ENCODE measurements at regions not wholly inside any gene's neighbourhood (a gene's known extent, or its start where the extent isn't known, plus 50 kb on each side); places are given as distances from the start of the nearest gene placed in this dataset.

- TF ChIP-seq POLR2AphosphoS5 (IDR thresholded peaks at IDR 0.05), result no peak
- TF ChIP-seq, protein P1, sequence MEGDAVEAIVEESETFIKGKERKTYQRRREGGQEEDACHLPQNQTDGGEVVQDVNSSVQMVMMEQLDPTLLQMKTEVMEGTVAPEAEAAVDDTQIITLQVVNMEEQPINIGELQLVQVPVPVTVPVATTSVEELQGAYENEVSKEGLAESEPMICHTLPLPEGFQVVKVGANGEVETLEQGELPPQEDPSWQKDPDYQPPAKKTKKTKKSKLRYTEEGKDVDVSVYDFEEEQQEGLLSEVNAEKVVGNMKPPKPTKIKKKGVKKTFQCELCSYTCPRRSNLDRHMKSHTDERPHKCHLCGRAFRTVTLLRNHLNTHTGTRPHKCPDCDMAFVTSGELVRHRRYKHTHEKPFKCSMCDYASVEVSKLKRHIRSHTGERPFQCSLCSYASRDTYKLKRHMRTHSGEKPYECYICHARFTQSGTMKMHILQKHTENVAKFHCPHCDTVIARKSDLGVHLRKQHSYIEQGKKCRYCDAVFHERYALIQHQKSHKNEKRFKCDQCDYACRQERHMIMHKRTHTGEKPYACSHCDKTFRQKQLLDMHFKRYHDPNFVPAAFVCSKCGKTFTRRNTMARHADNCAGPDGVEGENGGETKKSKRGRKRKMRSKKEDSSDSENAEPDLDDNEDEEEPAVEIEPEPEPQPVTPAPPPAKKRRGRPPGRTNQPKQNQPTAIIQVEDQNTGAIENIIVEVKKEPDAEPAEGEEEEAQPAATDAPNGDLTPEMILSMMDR (IDR thresholded peaks at IDR 0.05 in 8 of 11, conservative IDR thresholded peaks at IDR 0.05 in 3 of 11), result no peak
These were observed 321.2 kb downstream of the HLX start for GRCh38 chr1:221200464-221200863.

Data from spleen (tissue), 7 donors.